A549 (cell line): ENCODE measurements at regions not wholly inside any gene's neighbourhood (a gene's known extent, or its start where the extent isn't known, plus 50 kb on each side); places are given as distances from the start of the nearest gene placed in this dataset.

ENCODE experiments used
- ATAC-seq, 2 experiments: fragments of 200-7000 bp in 1 of 2; fragments of >200 bp in 1 of 2; cut with Nextera tagmentation in 1 of 2; cut with Tn5 transposase in 1 of 2; 3 replicates each; pipeline versions ENCODE4 v1.8.0 to v1.9.1; 2018 to 2020; ENCODE audit warnings: mild to moderate bottlenecking in 1 of 2, moderate library complexity in 1 of 2
- CTCF ChIA-PET: fragments of 300-600 bp; sonication (Branson Sonifier 250); formaldehyde crosslinking; extraction: SDS; loops from one replicate; lab custom pipeline; 2021; ENCODE audit warnings: antibody characterized with exemption, inconsistent platforms; lab: Yijun Ruan, JAX
- POLR2A ChIA-PET: fragments of 350-600 bp; formaldehyde crosslinking; extraction: SDS; loops from one replicate; lab custom pipeline; 2021; ENCODE audit warnings: antibody characterized with exemption, inconsistent platforms; lab: Yijun Ruan, JAX
- DNase-seq, 2 experiments: peaks; one replicate each; pipeline versions ENCODE4 v3.0.0 to v3.0.0-alpha.2; 2011 to 2016; ENCODE audit warnings: low read depth in 1 of 2, low spot score in 1 of 2
- FAIRE-seq: peaks from 2 replicates; lab custom pipeline; 2011; peaks lifted over from hg19 to GRCh38; lab: Jason Lieb, UNC
- H3K27ac ChIP-seq, 2 experiments: fragments of >200 bp; sonication (Bioruptor Twin); formaldehyde crosslinking; 3 replicates each; pipeline ENCODE4 v1.5.1; 2016 to 2017
- H3K4me1 ChIP-seq: fragments of >200 bp; sonication (Bioruptor Twin); formaldehyde crosslinking; 3 replicates; pipeline ENCODE4 v1.6.1; 2016
- H3K4me2 ChIP-seq: fragments of >200 bp; sonication (Bioruptor Twin); formaldehyde crosslinking; 3 replicates; pipeline ENCODE4 v1.6.1; 2016
- H3K4me3 ChIP-seq: fragments of >200 bp; sonication (Bioruptor Twin); formaldehyde crosslinking; 3 replicates; pipeline ENCODE4 v1.5.1; 2016
- H3K9me3 ChIP-seq: fragments of >200 bp; sonication (Bioruptor Twin); formaldehyde crosslinking; 3 replicates; pipeline ENCODE4 v1.6.1; 2016
- ATOH8 ChIP-seq: fragments of 250-450 bp; sonication (Bioruptor Pico); IDR thresholded peaks from 2 replicates; pipeline ENCODE4 v1.5.0; 2020; ENCODE audit warnings: low read depth, mild to moderate bottlenecking, moderate library complexity
- BHLHE40 ChIP-seq: IDR thresholded peaks from 2 replicates; pipeline ENCODE4 v1.6.1; 2012; ENCODE audit warnings: low read depth, low read length, inconsistent platforms
- CBX8 ChIP-seq: fragments of 200-600 bp; sonication (generic); IDR thresholded peaks from 2 replicates; pipeline ENCODE4 v1.6.1; 2016
- CEBPB ChIP-seq, 2 experiments: fragments of >200 bp in 1 of 2; sonication (Bioruptor Twin) in 1 of 2; formaldehyde crosslinking in 1 of 2; IDR thresholded peaks; 2 replicates each; pipeline ENCODE4 v1.6.1; 2012 to 2016
- E2F6 ChIP-seq: IDR thresholded peaks from 2 replicates; pipeline ENCODE4 v1.6.1; 2012; ENCODE audit warnings: low read depth, borderline replicate concordance
- EHF ChIP-seq: fragments of 250-450 bp; sonication (Bioruptor Pico); IDR thresholded peaks from 2 replicates; pipeline ENCODE4 v1.5.0; 2020; ENCODE audit warnings: mild to moderate bottlenecking
- EP300 ChIP-seq, 2 experiments: fragments of >200 bp; sonication (Bioruptor Twin); formaldehyde crosslinking; IDR thresholded peaks; 2 replicates in 1 of 2; 3 replicates in 1 of 2; pipeline ENCODE4 v1.6.1; 2016 to 2017
- HDAC2 ChIP-seq: fragments of 200-600 bp; sonication (generic); IDR thresholded peaks from 2 replicates; pipeline ENCODE4 v1.6.1; 2016
- HOXA7 ChIP-seq: fragments of 250-450 bp; sonication (Bioruptor Pico); IDR thresholded peaks from 2 replicates; pipeline ENCODE4 v1.5.0; 2020; ENCODE audit warnings: mild to moderate bottlenecking, moderate library complexity
- HOXB13 ChIP-seq: fragments of 250-450 bp; sonication (Bioruptor Pico); IDR thresholded peaks from 2 replicates; pipeline ENCODE4 v1.5.0; 2020; ENCODE audit warnings: low read depth, mild to moderate bottlenecking, moderate library complexity
- HOXB5 ChIP-seq: fragments of 250-450 bp; sonication (Bioruptor Pico); IDR thresholded peaks from 2 replicates; pipeline ENCODE4 v1.5.0; 2020; ENCODE audit warnings: mild to moderate bottlenecking, moderate library complexity
- JUN ChIP-seq, 2 experiments: fragments of >200 bp; sonication (Bioruptor Twin); formaldehyde crosslinking; IDR thresholded peaks; 2 replicates in 1 of 2; 3 replicates in 1 of 2; pipeline ENCODE4 v1.6.1; 2016 to 2017
- KDM1A ChIP-seq: fragments of 200-600 bp; sonication (generic); IDR thresholded peaks from 2 replicates; pipeline ENCODE4 v1.6.1; 2016; ENCODE audit warnings: low read depth, mild to moderate bottlenecking
- MAZ ChIP-seq: fragments of 150-350 bp; IDR thresholded peaks from 2 replicates; pipeline ENCODE4 v1.6.1; 2014; ENCODE audit warnings: antibody characterized with exemption, low read depth, low read length, borderline replicate concordance
- MYC ChIP-seq: IDR thresholded peaks from 2 replicates; pipeline ENCODE4 v1.6.1; 2012; ENCODE audit warnings: mild to moderate bottlenecking, inconsistent platforms, low read length, improper control_type of control experiment, borderline replicate concordance
- NFE2L2 ChIP-seq: fragments of 150-350 bp; conservative IDR thresholded peaks from 2 replicates; pipeline ENCODE4 v1.6.1; 2014; ENCODE audit warnings: low read length
- NPAS2 ChIP-seq: fragments of 250-450 bp; sonication (Bioruptor Pico); IDR thresholded peaks from 2 replicates; pipeline ENCODE4 v1.8.0; 2022; ENCODE audit warnings: mild to moderate bottlenecking, moderate library complexity, borderline replicate concordance
- PHF8 ChIP-seq: fragments of 200-600 bp; sonication (generic); IDR thresholded peaks from 2 replicates; pipeline ENCODE4 v1.6.1; 2016; ENCODE audit warnings: low read depth, mild to moderate bottlenecking, antibody characterized with exemption, moderate library complexity, borderline replicate concordance
- POLR2A ChIP-seq: IDR thresholded peaks from 2 replicates; pipeline ENCODE4 v1.6.1; 2012; ENCODE audit warnings: mild to moderate bottlenecking, low read length
- POLR2AphosphoS2 ChIP-seq: conservative IDR thresholded peaks from 2 replicates; pipeline ENCODE4 v1.6.1; 2012; ENCODE audit warnings: low read length, improper control_type of control experiment, inconsistent platforms
- RFX5 ChIP-seq: fragments of 450-650 bp; IDR thresholded peaks from 2 replicates; pipeline ENCODE4 v1.7.1; 2014; ENCODE audit warnings: antibody characterized with exemption, mild to moderate bottlenecking, moderate library complexity
- RNF2 ChIP-seq: fragments of 200-600 bp; sonication (generic); IDR thresholded peaks from 2 replicates; pipeline ENCODE4 v1.6.1; 2016; ENCODE audit warnings: low read depth, mild to moderate bottlenecking, antibody characterized with exemption, moderate library complexity, borderline replicate concordance
- SREBF2 ChIP-seq: fragments of 450-650 bp; IDR thresholded peaks from 2 replicates; pipeline ENCODE4 v1.6.1; 2014; ENCODE audit warnings: mild to moderate bottlenecking, moderate library complexity
- TFCP2L1 ChIP-seq: fragments of 250-450 bp; sonication (Bioruptor Pico); IDR thresholded peaks from 2 replicates; pipeline ENCODE4 v1.5.0; 2021; ENCODE audit warnings: mild to moderate bottlenecking
- TP53 ChIP-seq: fragments of 250-450 bp; sonication (Bioruptor Pico); IDR thresholded peaks from 2 replicates; pipeline ENCODE4 v1.5.0; 2021; ENCODE audit warnings: mild to moderate bottlenecking, moderate library complexity
- ZFP36 ChIP-seq: fragments of 450-650 bp; IDR thresholded peaks from 2 replicates; pipeline ENCODE4 v1.6.1; 2014; ENCODE audit warnings: borderline replicate concordance; ENCODE audit not compliant: partially characterized antibody
- ZNF302 ChIP-seq: fragments of 250-450 bp; sonication (Bioruptor Pico); IDR thresholded peaks from 2 replicates; pipeline ENCODE4 v1.9.0; 2021; ENCODE audit warnings: inconsistent platforms, mild to moderate bottlenecking, moderate library complexity
- whole genome bisulfite sequencing: methylation state at CpG from one replicate; pipeline ENCODE4 v1.1.6; 2017; ENCODE audit errors: missing lambda C conversion rate; 5-methylcytosine and 5-hydroxymethylcytosine counted together
- TF ChIP-seq, protein P1 (sequence below): fragments of 250-450 bp; sonication (Bioruptor Pico); IDR thresholded peaks from 2 replicates; pipeline ENCODE4 v1.5.0; 2021; ENCODE audit warnings: mild to moderate bottlenecking, moderate library complexity, borderline replicate concordance

- Histone ChIP-seq H3K4me2 (no peak overlapping the region), H3K27ac (no peak overlapping the region), H3K4me3 (no peak overlapping the region), H3K9me3 (no peaks in the 10 kb centered on the region), H3K4me1 (no peaks in the 10 kb centered on the region)
- DNase-seq (no peak), ATAC-seq (no peak), FAIRE-seq (no peak)
- ChIA-PET POLR2A (no interaction called here), CTCF (no interaction called here)
- TF ChIP-seq ATOH8 (CRISPR knock-in tag) = no peak
- no peak for TF ChIP-seq MAZ
- no peak for TF ChIP-seq POLR2AphosphoS2
- no peak for TF ChIP-seq ZFP36
- no peak for TF ChIP-seq POLR2A
- no peak for TF ChIP-seq HDAC2
- no peak for TF ChIP-seq EP300 (IDR thresholded peaks at IDR 0.05)
- no peak for TF ChIP-seq HOXB13
- no peak for TF ChIP-seq RFX5
- TF ChIP-seq, protein P1, sequence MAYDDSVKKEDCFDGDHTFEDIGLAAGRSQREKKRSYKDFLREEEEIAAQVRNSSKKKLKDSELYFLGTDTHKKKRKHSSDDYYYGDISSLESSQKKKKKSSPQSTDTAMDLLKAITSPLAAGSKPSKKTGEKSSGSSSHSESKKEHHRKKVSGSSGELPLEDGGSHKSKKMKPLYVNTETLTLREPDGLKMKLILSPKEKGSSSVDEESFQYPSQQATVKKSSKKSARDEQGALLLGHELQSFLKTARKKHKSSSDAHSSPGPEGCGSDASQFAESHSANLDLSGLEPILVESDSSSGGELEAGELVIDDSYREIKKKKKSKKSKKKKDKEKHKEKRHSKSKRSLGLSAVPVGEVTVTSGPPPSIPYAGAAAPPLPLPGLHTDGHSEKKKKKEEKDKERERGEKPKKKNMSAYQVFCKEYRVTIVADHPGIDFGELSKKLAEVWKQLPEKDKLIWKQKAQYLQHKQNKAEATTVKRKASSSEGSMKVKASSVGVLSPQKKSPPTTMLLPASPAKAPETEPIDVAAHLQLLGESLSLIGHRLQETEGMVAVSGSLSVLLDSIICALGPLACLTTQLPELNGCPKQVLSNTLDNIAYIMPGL = no peak
- TF ChIP-seq HOXA7 (CRISPR knock-in tag) = no peak
- no peak for TF ChIP-seq KDM1A
- no peak for TF ChIP-seq E2F6
- TF ChIP-seq TP53 (CRISPR knock-in tag) = no peak
- TF ChIP-seq NPAS2 (CRISPR knock-in tag) = no peak
- WGBS = 32% methylated on average over 5 of the region's 5 CpGs
These were observed 103.3 kb upstream of the EPHA4 start for GRCh38 chr2:221675201-221675908.

DNA sequence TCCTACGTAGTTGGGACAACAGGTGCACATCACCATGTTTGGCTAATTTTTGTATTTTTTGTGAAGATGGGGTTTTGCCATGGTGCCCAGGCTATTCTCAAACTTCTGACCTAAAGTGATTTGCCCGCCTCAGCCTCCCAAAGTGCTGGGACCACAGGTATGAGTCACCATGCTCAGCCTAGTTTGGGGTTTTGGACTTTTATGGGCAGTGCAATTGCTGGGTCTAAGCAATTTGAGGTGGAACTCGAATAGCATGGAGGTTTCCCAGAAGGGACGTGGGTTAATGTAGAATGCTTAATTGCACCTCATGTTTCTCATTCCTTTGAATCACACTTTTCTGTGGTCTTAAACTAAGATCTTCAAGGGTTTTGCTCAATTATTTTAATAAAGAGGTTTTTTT, 102.3 kb upstream of the EPHA4 start:
- FAIRE-seq = no peak
- TF ChIP-seq TFCP2L1 (CRISPR knock-in tag) (no peak), RNF2 (no peak), RFX5 (no peak), BHLHE40 (no peak), HOXB5 (CRISPR knock-in tag) (no peak), NFE2L2 (no peak), EP300 (IDR thresholded peaks at IDR 0.05) (no peak), POLR2A (no peak), SREBF2 (no peak), MYC (no peak), CEBPB (IDR thresholded peaks at IDR 0.05) (no peak), CBX8 (no peak), PHF8 (no peak), EHF (no peak), JUN (IDR thresholded peaks at IDR 0.05) (no peak), ZNF302 (CRISPR knock-in tag) (no peak)
- 42% methylated on average over 4 of the region's 4 CpGs for WGBS

More for the DNA sequence above, 102.3 kb upstream of the EPHA4 start:
- ChIA-PET POLR2A (no interaction called here), CTCF (no interaction called here)
- Histone ChIP-seq H3K4me2 (no peak overlapping the region), H3K4me1 (no peaks in the 10 kb centered on the region), H3K9me3 (no peaks in the 10 kb centered on the region), H3K27ac (no peak overlapping the region), H3K4me3 (no peak overlapping the region)
- ATAC-seq = no peak
- DNase-seq = no peak
